PC-3 (cell line): ENCODE measurements at regions not wholly inside any gene's neighbourhood (a gene's known extent, or its start where the extent isn't known, plus 50 kb on each side); places are given as distances from the start of the nearest gene placed in this dataset.

Source experiments
- ATAC-seq: fragments of 200-7000 bp; cut with Tn5 transposase; 2 replicates; pipeline ENCODE4 v1.9.1; 2020; ENCODE audit warnings: mild to moderate bottlenecking, moderate library complexity
- BruUV-seq: library from RNA; stranded (reverse); fragments of 400-500 nt; replicated peaks from 2 replicates; lab custom pipeline; 2021; lab: Mats Ljungman, UMichigan
- CTCF ChIA-PET: fragments of 300-600 bp; sonication (Branson Sonifier 250); formaldehyde crosslinking; loops from one replicate; lab custom pipeline; 2022; ENCODE audit warnings: antibody characterized with exemption; lab: Charles Lee
- POLR2A ChIA-PET: fragments of 300-600 bp; sonication (Branson Sonifier 250); formaldehyde crosslinking; loops from one replicate; lab custom pipeline; 2022; ENCODE audit warnings: antibody characterized with exemption; ENCODE audit not compliant: unreplicated experiment; lab: Charles Lee
- DNase-seq: peaks from one replicate; pipeline ENCODE4 v3.0.0-alpha.2; 2015
- H2AFZ ChIP-seq: fragments of 300-600 bp; sonication (generic); 2 replicates; pipeline ENCODE4 v1.6.0; 2016; ENCODE audit warnings: antibody characterized with exemption, low read length
- H3F3A ChIP-seq: fragments of 300-600 bp; sonication (generic); one replicate; pipeline ENCODE4 v1.6.0; 2017; ENCODE audit warnings: antibody characterized with exemption, low read length, control low read depth, mild to moderate bottlenecking; ENCODE audit not compliant: unreplicated experiment
- H3K27ac ChIP-seq: fragments of 300-600 bp; sonication (generic); 2 replicates; pipeline ENCODE4 v1.5.1; 2016; ENCODE audit warnings: mild to moderate bottlenecking, low read length
- H3K27me3 ChIP-seq: fragments of 300-600 bp; sonication (generic); 2 replicates; pipeline ENCODE4 v1.6.1; 2016; ENCODE audit warnings: low read length, mixed read lengths
- H3K36me3 ChIP-seq: fragments of 300-600 bp; sonication (generic); 2 replicates; pipeline ENCODE4 v1.6.1; 2016; ENCODE audit warnings: low read depth, mixed run types, low read length, mixed read lengths
- H3K4me1 ChIP-seq: fragments of 300-600 bp; sonication (generic); 2 replicates; pipeline ENCODE4 v1.5.1; 2016; ENCODE audit warnings: low read length; ENCODE audit not compliant: insufficient read depth
- H3K4me2 ChIP-seq: fragments of 300-600 bp; sonication (generic); 2 replicates; pipeline ENCODE4 v1.6.0; 2016; ENCODE audit warnings: low read length
- H3K4me3 ChIP-seq: fragments of 300-600 bp; sonication (generic); 2 replicates; pipeline ENCODE4 v1.5.1; 2016; ENCODE audit warnings: mild to moderate bottlenecking, low read length, mixed read lengths
- H3K79me2 ChIP-seq: fragments of 300-600 bp; sonication (generic); 2 replicates; pipeline ENCODE4 v1.6.1; 2017; ENCODE audit warnings: low read length, mixed read lengths
- H3K9ac ChIP-seq: fragments of 300-600 bp; sonication (generic); 2 replicates; pipeline ENCODE4 v1.6.0; 2016; ENCODE audit warnings: mild to moderate bottlenecking, low read length
- H3K9me2 ChIP-seq: fragments of 300-600 bp; sonication (generic); replicated peaks from 2 replicates; pipeline ENCODE4 v1.6.1; 2016; ENCODE audit warnings: mixed run types, low read length, mixed read lengths
- H3K9me3 ChIP-seq: fragments of 300-600 bp; sonication (generic); 2 replicates; pipeline ENCODE4 v1.6.1; 2016; ENCODE audit warnings: low read length, mixed read lengths
- H4K20me1 ChIP-seq: fragments of 300-600 bp; sonication (generic); 2 replicates; pipeline ENCODE4 v1.6.1; 2016; ENCODE audit warnings: low read length, mixed read lengths
- CTCF ChIP-seq: fragments of 300-600 bp; sonication (generic); conservative IDR thresholded peaks from 2 replicates; pipeline ENCODE4 v1.5.1; 2017; ENCODE audit warnings: antibody characterized with exemption, low read depth, mild to moderate bottlenecking, low read length
- EZH2 ChIP-seq: fragments of 300-600 bp; sonication (generic); IDR thresholded peaks from one replicate; pipeline ENCODE4 v1.6.1; 2017; ENCODE audit warnings: antibody characterized with exemption, mild to moderate bottlenecking, low read length; ENCODE audit not compliant: unreplicated experiment
- EZH2phosphoT487 ChIP-seq: fragments of 300-600 bp; sonication (generic); IDR thresholded peaks from 2 replicates; pipeline ENCODE4 v1.6.1; 2018; ENCODE audit warnings: mild to moderate bottlenecking, antibody characterized with exemption, low read length, borderline replicate concordance
- intact Hi-C: fragments of 100-400 bp; cut with micrococcal nuclease; formaldehyde crosslinking; loops from 2 replicates; pipeline ENCODE4 v1.9.0; 2023

GRCh38 chrX:8960957-8961468 lies 72.9 kb downstream of the FAM9B start:
- TF ChIP-seq EZH2phosphoT487: no peak
- no peak for TF ChIP-seq EZH2
- TF ChIP-seq CTCF: no peak
- DNase-seq: no peak
- Histone ChIP-seq H4K20me1 (no peaks in the 10 kb centered on the region), H3K4me2 (no peak overlapping the region), H3K4me3 (no peak overlapping the region), H3F3A (no peaks in the 10 kb centered on the region), H3K9me3 (no peaks in the 10 kb centered on the region), H3K79me2 (no peaks in the 10 kb centered on the region), H2AFZ (no peak overlapping the region), H3K36me3 (no peaks in the 10 kb centered on the region), H3K27ac (no peak overlapping the region), H3K4me1 (no peaks in the 10 kb centered on the region), H3K27me3 (no peaks in the 10 kb centered on the region), H3K9ac (no peak overlapping the region), H3K9me2 (no peaks in the 10 kb centered on the region)
- ATAC-seq: no peak
- intact Hi-C loops: no loop called here
- CTCF ChIA-PET: no interaction called here
- BruUV-seq: no TSS peak
- POLR2A ChIA-PET: no interaction called here

GRCh38 chrX:8955511-8955910 lies 78.4 kb downstream of the FAM9B start:
- ChIA-PET POLR2A (no interaction called here), CTCF (no interaction called here)
- Histone ChIP-seq H2AFZ (no peak overlapping the region), H4K20me1 (no peaks in the 10 kb centered on the region), H3K27ac (no peak overlapping the region), H3K9me3 (no peaks in the 10 kb centered on the region), H3K4me3 (no peak overlapping the region), H3K4me2 (no peak overlapping the region), H3K36me3 (no peaks in the 10 kb centered on the region), H3K79me2 (no peaks in the 10 kb centered on the region), H3K27me3 (no peaks in the 10 kb centered on the region), H3K4me1 (peaks cover 8% of the 10 kb centered on the region), H3K9me2 (no peaks in the 10 kb centered on the region), H3F3A (no peaks in the 10 kb centered on the region), H3K9ac (no peak overlapping the region)
- DNase-seq: no peak
- intact Hi-C loops: no loop called here
- ATAC-seq: no peak
- no TSS peak for BruUV-seq
- TF ChIP-seq CTCF (no peak), EZH2phosphoT487 (no peak), EZH2 (no peak)

- H3K36me3 ChIP-seq: no peaks in the 10 kb centered on the region
- no peak overlapping the region for H2AFZ ChIP-seq
- no peaks in the 10 kb centered on the region for H3K79me2 ChIP-seq
- DNase-seq: no peak
- H3K27ac ChIP-seq: no peak overlapping the region
- no peaks in the 10 kb centered on the region for H3K4me1 ChIP-seq
- intact Hi-C loops: no loop called here
- BruUV-seq: no TSS peak
- no peak overlapping the region for H3K4me3 ChIP-seq
- no peaks in the 10 kb centered on the region for H3K9me3 ChIP-seq
- no peaks in the 10 kb centered on the region for H3F3A ChIP-seq
- ATAC-seq: no peak
- POLR2A ChIA-PET: no interaction called here
- TF ChIP-seq EZH2phosphoT487: no peak
- no peak for TF ChIP-seq EZH2
- no peak for TF ChIP-seq CTCF
- CTCF ChIA-PET: no interaction called here
- H3K27me3 ChIP-seq: no peaks in the 10 kb centered on the region
- H4K20me1 ChIP-seq: no peaks in the 10 kb centered on the region
- no peak overlapping the region for H3K4me2 ChIP-seq
- H3K9ac ChIP-seq: no peak overlapping the region
- no peaks in the 10 kb centered on the region for H3K9me2 ChIP-seq
These were observed 87.4 kb downstream of the FAM9B start for GRCh38 chrX:8946563-8946962.
